ENCODE measurements at regions not wholly inside any gene's neighbourhood (a gene's known extent, or its start where the extent isn't known, plus 50 kb on each side); places are given as distances from the start of the nearest gene placed in this dataset.

DNA sequence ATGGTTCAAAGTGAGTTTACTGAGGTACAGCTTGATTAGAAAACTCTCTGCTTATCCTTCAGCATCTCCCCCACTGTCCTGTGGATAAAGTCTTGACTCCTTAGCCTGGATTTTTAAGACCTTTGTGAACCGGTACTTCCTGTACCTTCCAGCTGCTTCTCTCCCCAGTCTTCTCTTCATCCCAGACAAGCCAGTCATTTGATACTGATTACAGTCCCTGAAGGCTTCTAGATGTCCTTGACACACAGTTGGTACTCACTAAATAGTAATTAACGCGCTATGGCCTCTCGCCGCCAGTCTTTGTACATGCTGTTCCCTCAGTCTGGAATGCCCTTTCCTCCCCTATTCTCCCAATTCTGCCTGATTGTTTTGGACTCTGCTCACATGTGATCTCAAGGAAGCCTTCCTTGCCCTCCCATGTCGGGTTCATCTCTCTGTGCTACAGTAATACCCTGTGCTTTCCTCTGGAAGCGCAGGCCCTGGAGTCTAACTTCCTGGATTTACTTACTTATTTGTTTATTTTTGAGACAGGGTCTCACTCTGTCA is 50.6 kb upstream of the PTGR2 start:
- DNase-seq (ENCODE audit: extremely low read depth, low read depth): no peak
- TF ChIP-seq, protein P1, sequence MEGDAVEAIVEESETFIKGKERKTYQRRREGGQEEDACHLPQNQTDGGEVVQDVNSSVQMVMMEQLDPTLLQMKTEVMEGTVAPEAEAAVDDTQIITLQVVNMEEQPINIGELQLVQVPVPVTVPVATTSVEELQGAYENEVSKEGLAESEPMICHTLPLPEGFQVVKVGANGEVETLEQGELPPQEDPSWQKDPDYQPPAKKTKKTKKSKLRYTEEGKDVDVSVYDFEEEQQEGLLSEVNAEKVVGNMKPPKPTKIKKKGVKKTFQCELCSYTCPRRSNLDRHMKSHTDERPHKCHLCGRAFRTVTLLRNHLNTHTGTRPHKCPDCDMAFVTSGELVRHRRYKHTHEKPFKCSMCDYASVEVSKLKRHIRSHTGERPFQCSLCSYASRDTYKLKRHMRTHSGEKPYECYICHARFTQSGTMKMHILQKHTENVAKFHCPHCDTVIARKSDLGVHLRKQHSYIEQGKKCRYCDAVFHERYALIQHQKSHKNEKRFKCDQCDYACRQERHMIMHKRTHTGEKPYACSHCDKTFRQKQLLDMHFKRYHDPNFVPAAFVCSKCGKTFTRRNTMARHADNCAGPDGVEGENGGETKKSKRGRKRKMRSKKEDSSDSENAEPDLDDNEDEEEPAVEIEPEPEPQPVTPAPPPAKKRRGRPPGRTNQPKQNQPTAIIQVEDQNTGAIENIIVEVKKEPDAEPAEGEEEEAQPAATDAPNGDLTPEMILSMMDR (IDR thresholded peaks at IDR 0.05; ENCODE audit: low read depth, low read length): no peak

DNA sequence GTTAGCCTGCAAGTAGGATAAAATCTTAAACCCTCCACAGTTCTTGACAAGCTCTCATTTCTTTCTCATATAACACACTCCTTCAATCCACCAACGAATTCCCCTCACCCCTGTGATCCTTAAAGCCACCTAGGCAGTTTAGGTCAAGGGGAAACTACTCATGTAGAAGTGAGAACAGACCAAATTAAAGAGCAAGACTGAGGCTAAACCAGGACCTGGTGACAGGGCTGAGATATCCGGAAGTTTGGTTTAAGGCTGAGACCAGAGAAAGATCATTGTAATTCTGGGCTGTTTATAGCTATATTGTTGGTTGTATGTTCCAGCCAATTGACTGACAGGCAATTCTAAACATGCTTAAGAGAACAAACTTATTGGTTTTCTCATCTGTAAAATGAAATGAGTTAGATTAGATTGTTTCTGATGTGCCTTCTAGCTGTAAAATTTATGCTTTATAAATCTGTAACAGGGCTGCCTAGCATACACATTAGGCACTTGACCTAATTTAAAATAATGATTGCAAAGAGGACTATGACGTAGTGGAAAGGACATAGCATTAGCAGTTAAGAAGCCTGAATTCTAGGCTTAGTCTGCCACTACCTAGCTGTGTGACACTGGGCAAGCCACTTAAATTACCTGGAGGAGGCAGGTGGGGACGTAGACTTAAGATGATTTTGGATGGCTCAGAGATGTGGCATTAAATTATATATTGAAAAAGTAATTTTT is 53.9 kb upstream of the PTGR2 start:
- TF ChIP-seq, protein P1 (IDR thresholded peaks at IDR 0.05; ENCODE audit: low read depth, low read length): no peak
- DNase-seq (ENCODE audit: extremely low read depth, low read depth): no peak

DNA sequence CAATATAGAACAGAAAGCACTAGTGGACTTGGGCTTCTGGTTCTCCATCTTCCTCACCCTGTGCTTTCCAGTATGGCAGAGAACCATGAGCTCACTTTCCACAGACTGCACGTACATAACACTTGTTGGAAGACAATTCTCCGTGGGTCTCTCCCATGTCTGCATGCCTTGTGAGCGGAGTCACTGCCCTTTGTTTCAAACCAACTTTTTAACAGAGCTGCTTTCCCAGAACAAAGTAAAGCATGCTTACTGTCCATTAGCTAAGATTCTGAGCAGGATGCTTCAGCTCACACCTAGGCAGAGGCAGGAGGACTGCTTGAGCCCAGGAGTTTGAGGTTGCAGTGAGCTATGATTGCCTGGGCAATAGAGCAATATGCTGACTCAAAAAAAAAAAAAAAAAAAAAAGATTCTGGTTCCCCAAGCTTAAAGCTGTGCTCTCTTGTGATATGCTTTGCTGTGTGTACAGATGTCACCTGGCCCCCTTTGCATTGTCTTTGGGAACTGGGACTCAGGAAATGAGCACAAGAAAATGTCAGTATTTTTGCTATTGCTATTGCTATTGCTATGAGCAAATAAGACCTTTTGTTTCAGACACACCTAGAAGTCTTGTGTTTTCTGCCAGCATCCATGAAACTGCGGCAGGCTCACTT is 54.6 kb upstream of the PTGR2 start:
- TF ChIP-seq, protein P1 (IDR thresholded peaks at IDR 0.05; ENCODE audit: low read depth, low read length): no peak
- DNase-seq (ENCODE audit: extremely low read depth, low read depth): no peak

DNA sequence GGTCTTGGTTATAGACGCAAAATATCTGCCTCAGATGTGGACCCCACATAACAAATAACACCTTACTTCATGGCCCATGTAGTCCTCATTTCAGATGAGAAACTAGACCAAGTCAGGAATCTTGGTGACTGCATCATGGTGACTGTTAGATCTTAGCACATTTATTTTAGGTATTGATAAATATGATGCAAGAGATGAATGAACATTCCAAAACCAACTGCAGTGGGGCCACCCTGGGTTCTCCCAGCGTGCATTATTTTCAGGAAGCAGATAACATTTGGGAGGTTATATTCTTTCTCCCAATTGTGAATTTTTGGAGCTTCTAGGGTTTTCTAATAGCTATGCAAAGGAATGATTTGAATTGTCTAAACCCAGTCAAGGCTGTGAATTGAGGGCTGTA is 55.2 kb upstream of the PTGR2 start:
- TF ChIP-seq, protein P1 (IDR thresholded peaks at IDR 0.05; ENCODE audit: low read depth, low read length): no peak
- DNase-seq (ENCODE audit: extremely low read depth, low read depth): no peak

DNA sequence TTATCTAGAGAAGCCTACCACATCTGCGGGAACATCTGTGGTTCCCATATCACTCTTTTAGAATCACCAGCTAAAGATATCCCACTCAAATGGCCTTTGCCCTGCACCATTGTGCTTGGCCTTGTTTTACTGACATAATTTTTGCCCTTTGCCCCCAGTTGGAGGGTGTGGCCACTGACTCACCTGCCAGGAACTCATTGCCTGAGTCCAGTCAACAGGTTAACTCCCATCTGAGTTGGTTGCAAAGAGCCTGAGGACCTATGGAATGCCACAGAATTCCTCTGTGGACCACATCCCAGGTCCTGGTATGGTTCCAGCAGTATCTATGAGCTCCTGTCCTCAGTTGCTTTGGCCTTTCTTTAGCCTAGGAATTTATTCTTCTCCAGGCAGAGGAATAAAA is 55.7 kb upstream of the PTGR2 start:
- TF ChIP-seq, protein P1 (IDR thresholded peaks at IDR 0.05; ENCODE audit: low read depth, low read length): no peak
- no peak for DNase-seq (ENCODE audit: extremely low read depth, low read depth)

DNA sequence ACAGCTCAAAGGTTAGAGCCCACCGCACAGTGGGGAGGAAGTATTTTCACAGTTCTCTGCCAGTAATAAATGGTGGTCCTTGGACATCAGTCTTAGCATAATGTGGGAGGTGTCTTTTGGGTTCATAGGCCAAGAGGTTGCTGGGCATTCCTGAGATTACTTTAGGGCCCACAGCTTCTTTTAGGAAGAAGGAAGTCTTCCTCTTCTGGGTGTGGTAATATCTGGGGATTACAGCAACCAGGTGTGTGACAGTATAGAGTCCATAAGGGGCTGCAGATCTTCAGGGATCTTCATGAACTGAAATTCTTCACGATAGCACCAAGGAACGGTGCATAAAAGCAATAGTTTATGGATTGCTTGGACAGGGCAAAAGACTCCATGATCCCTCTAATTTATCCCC is 56.2 kb upstream of the PTGR2 start:
- TF ChIP-seq, protein P1 (IDR thresholded peaks at IDR 0.05; ENCODE audit: low read depth, low read length): no peak
- no peak for DNase-seq (ENCODE audit: extremely low read depth, low read depth)

DNA sequence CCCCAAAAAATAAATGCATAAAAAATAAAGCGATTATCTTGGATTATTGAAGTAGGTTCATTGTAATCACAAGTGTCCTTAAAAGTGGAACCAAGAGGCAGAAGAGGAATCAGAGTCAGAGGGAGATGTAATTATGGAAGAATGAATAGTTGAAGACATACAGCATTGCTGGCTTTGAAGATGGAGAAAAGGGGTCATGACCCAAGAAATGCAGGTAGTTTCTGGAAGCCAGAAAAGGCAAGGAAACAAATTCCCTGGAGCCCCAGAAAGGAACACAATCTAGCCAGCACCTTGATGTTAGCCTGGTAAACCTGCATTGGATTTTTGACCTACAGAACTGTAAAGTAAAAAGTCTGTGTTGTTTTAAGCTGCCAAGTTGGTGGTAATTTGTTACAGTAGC is 57.5 kb upstream of the PTGR2 start:
- TF ChIP-seq, protein P1 (IDR thresholded peaks at IDR 0.05; ENCODE audit: low read depth, low read length): no peak

More for the DNA sequence above, 57.5 kb upstream of the PTGR2 start:
- no peak for DNase-seq (ENCODE audit: extremely low read depth, low read depth)

All from AG09319 (cell line).